ENCODE measurements at regions not wholly inside any gene's neighbourhood (a gene's known extent, or its start where the extent isn't known, plus 50 kb on each side); places are given as distances from the start of the nearest gene placed in this dataset.

DNA sequence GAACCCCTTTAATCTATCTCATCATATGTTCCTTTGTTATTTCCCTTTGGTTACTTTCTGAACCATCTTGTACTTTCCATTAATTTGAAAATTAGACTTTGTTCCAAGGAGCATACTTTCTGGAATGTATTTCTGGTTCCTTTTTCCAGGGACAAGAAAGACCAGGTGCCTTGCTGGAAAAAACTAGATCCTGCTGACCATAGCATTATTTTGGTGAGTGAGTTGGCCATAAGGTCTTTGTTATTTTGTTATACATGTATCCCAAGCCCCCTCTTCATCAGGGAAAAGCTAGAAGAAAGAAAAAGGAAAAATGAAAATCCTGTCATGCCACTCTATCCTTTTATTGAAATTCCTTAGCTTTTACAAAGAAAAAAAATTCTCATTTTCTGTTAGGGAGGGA is 228.1 kb upstream of the TFPI start:
- ChIA-PET CTCF (interaction anchor here (1.0 kb wide), 1 partner anchor 201 kb away, joined by 3 read pairs; no protein-coding TSS in a partner anchor), POLR2A (ENCODE audit: unreplicated experiment) (no interaction called here)
- ATAC-seq (ENCODE audit: low read depth), result no peak
- H3K23ac ChIP-seq (ENCODE audit: low read depth, low read length), result no peak overlapping the region
- H4K91ac ChIP-seq (ENCODE audit: insufficient read depth, low read depth, low read length), result no peak overlapping the region
- H3K9me1 ChIP-seq (ENCODE audit: insufficient read depth, low read length), result no peaks in the 10 kb centered on the region
- H3K79me1 ChIP-seq (ENCODE audit: low read depth in 1 of 2, low read length in 2 of 2), result no peaks in the 10 kb centered on the region
- no peak overlapping the region for H3K4ac ChIP-seq (ENCODE audit: low read depth, low read length)
- intact Hi-C loops (cut with micrococcal nuclease), result no loop called here
- H2AK9ac ChIP-seq (replicated peaks; ENCODE audit: low read depth, low read length, poor library complexity), result no peak overlapping the region
- no peak overlapping the region for H2BK120ac ChIP-seq (ENCODE audit: low read depth, low read length)
- dilution Hi-C loops (cut with HindIII; ENCODE audit: low sequenced_read_pairs, unreplicated experiment), result no loop called here
- H3K18ac ChIP-seq (ENCODE audit: low read depth, low read length), result no peak overlapping the region
- no peak overlapping the region for H3K4me3 ChIP-seq (ENCODE audit: insufficient read depth, low read depth, low read length)
- H3K4me2 ChIP-seq (ENCODE audit: low read depth, low read length), result no peak overlapping the region
- BruUV-seq (replicated peaks), result no TSS peak
- H2BK5ac ChIP-seq (ENCODE audit: low read depth, low read length, poor library complexity, severe bottlenecking), result no peak overlapping the region
- H2AFZ ChIP-seq (replicated peaks; ENCODE audit: low read length, poor library complexity), result no peak overlapping the region
- no peak overlapping the region for H2BK20ac ChIP-seq (ENCODE audit: low read depth, low read length)
- H3K27ac ChIP-seq (ENCODE audit: insufficient read depth, low read length), result no peak overlapping the region
- no peaks in the 10 kb centered on the region for H4K20me1 ChIP-seq (ENCODE audit: insufficient read depth, low read length)
- no peak overlapping the region for H4K8ac ChIP-seq (ENCODE audit: low read depth in 2 of 2, low read length in 2 of 2)
- no peak overlapping the region for H3K56ac ChIP-seq (ENCODE audit: extremely low read depth, insufficient read depth, low read length)
- H3K27me3 ChIP-seq (ENCODE audit: control insufficient read depth, insufficient read depth, low read length), result no peaks in the 10 kb centered on the region
- in situ Hi-C loops (cut with MboI; ENCODE audit: low sequenced_read_pairs), result no loop called here
- H3K36me3 ChIP-seq (ENCODE audit: control insufficient read depth, insufficient read depth, low read length), result no peaks in the 10 kb centered on the region
- no peak overlapping the region for H4K5ac ChIP-seq (ENCODE audit: low read depth, low read length)
- no peaks in the 10 kb centered on the region for H3K4me1 ChIP-seq (ENCODE audit: control insufficient read depth, insufficient read depth, low read length)
- no peak overlapping the region for H3K9ac ChIP-seq (ENCODE audit: low read depth, low read length)
- no peaks in the 10 kb centered on the region for H3K9me3 ChIP-seq (ENCODE audit: control insufficient read depth, insufficient read depth, low read length)
- H2AK5ac ChIP-seq (ENCODE audit: low read depth, low read length), result no peak overlapping the region
- H3K14ac ChIP-seq (replicated peaks; ENCODE audit: low read depth, low read length), result no peak overlapping the region
- H2BK15ac ChIP-seq (ENCODE audit: low read depth, low read length), result no peak overlapping the region
- TF ChIP-seq BHLHE40 (IDR thresholded peaks at IDR 0.05; ENCODE audit: low read depth, low read length) (no peak), MAZ (IDR thresholded peaks at IDR 0.05; ENCODE audit: borderline replicate concordance, low read depth, low read length) (no peak), CHD1 (IDR thresholded peaks at IDR 0.05; ENCODE audit: low read depth, low read length) (no peak), MAFK (IDR thresholded peaks at IDR 0.05; ENCODE audit: low read depth, low read length) (peak; percentile 63; the same call in 1 of the 2 replicates)
- no peak for DNase-seq
